MM.1S (cell line): ENCODE measurements at regions not wholly inside any gene's neighbourhood (a gene's known extent, or its start where the extent isn't known, plus 50 kb on each side); places are given as distances from the start of the nearest gene placed in this dataset.

Experiments
- DNase-seq: peaks from one replicate; pipeline ENCODE4 v3.0.0-alpha.2; 2015
- H2AFZ ChIP-seq: fragments of 300-600 bp; sonication (generic); 2 replicates; pipeline ENCODE4 v1.6.0; 2016; ENCODE audit warnings: antibody characterized with exemption, low read length
- H3F3A ChIP-seq: fragments of 300-600 bp; sonication (generic); 2 replicates; pipeline ENCODE4 v1.6.1; 2016; ENCODE audit warnings: mild to moderate bottlenecking, antibody characterized with exemption, low read length, moderate library complexity, mixed read lengths; ENCODE audit not compliant: insufficient read depth
- H3K27ac ChIP-seq: fragments of 300-600 bp; sonication (generic); 2 replicates; pipeline ENCODE4 v1.5.1; 2016; ENCODE audit warnings: mild to moderate bottlenecking, low read length
- H3K27me3 ChIP-seq: fragments of 300-600 bp; sonication (generic); replicated peaks from 2 replicates; pipeline ENCODE4 v1.6.0; 2016; ENCODE audit warnings: low read length; ENCODE audit not compliant: insufficient read depth
- H3K36me3 ChIP-seq: fragments of 300-600 bp; sonication (generic); replicated peaks from 2 replicates; pipeline ENCODE4 v1.6.1; 2016; ENCODE audit warnings: mild to moderate bottlenecking, low read length, mixed read lengths; ENCODE audit not compliant: insufficient read depth
- H3K4me1 ChIP-seq: fragments of 300-600 bp; sonication (generic); 2 replicates; pipeline ENCODE4 v1.6.1; 2016; ENCODE audit warnings: low read length, mixed read lengths
- H3K4me2 ChIP-seq: fragments of 300-600 bp; sonication (generic); 2 replicates; pipeline ENCODE4 v1.6.0; 2016; ENCODE audit warnings: low read depth, low read length
- H3K4me3 ChIP-seq: fragments of 300-600 bp; sonication (generic); 2 replicates; pipeline ENCODE4 v1.5.1; 2016; ENCODE audit warnings: low read length, mixed read lengths
- H3K79me2 ChIP-seq: fragments of 300-600 bp; sonication (generic); 2 replicates; pipeline ENCODE4 v1.6.1; 2016; ENCODE audit warnings: mixed run types, low read length, mixed read lengths
- H3K9ac ChIP-seq: fragments of 300-600 bp; sonication (generic); 2 replicates; pipeline ENCODE4 v1.6.1; 2016; ENCODE audit warnings: low read length, mixed read lengths
- H3K9me2 ChIP-seq: fragments of 300-600 bp; sonication (generic); replicated peaks from 2 replicates; pipeline ENCODE4 v1.6.1; 2016; ENCODE audit warnings: mild to moderate bottlenecking, low read length, mixed read lengths; ENCODE audit not compliant: insufficient read depth
- H3K9me3 ChIP-seq: fragments of 300-600 bp; sonication (generic); replicated peaks from 2 replicates; pipeline ENCODE4 v1.6.1; 2016; ENCODE audit warnings: mild to moderate bottlenecking, low read length, mixed read lengths; ENCODE audit not compliant: insufficient read depth
- H4K20me1 ChIP-seq: fragments of 300-600 bp; sonication (generic); 2 replicates; pipeline ENCODE4 v1.6.1; 2016; ENCODE audit warnings: mild to moderate bottlenecking, low read length, moderate library complexity, mixed read lengths; ENCODE audit not compliant: insufficient read depth
- CTCF ChIP-seq: fragments of 300-600 bp; sonication (generic); IDR thresholded peaks from 2 replicates; pipeline ENCODE4 v1.5.1; 2016; ENCODE audit warnings: antibody characterized with exemption, low read length, mixed read lengths
- EZH2 ChIP-seq: fragments of 300-600 bp; sonication (generic); optimal IDR thresholded peaks from 2 replicates; pipeline ENCODE3; 2017; ENCODE audit warnings: low read depth, mild to moderate bottlenecking, antibody characterized with exemption, low read length, mixed read lengths
- EZH2phosphoT487 ChIP-seq: fragments of 300-600 bp; sonication (generic); IDR thresholded peaks from 2 replicates; pipeline ENCODE4 v1.6.1; 2018; ENCODE audit warnings: antibody characterized with exemption, low read length

DNA sequence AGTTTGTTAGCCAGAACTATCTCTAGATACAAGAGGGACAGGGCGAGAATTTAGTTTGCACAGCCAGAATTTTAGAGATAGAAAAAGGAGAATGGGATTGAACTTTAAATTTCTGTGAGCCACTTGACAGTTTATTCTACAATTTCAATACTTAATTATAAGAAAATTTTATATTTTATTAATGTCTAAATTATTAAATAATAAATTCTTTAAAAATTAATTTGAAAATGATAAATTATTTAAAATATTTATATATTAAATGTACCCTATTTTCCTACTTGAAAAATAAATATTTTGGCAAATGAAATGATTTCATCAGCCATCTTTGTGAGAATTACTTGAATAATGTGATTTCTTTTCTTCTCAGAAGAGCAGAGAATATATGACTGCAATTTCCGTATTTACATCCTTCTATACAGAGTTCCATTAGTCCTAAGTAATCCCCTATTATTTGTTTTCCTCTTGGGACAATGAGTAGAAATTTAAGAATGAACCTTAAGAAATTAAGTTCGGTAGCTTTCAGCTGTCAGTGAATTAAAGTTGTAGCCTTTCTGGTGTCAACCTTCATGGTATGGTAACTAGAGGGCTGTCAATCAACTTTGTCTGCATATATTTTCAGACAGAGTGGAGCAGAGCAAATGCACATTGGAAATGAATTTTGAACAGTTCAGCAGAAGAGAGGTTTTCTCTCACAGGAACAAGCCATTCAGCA lies 763.9 kb downstream of the PCDH18 start:
- H3K27me3 ChIP-seq = no peaks in the 10 kb centered on the region
- TF ChIP-seq EZH2 = no peak
- no peak for TF ChIP-seq EZH2phosphoT487
- no peak for TF ChIP-seq CTCF
- no peaks in the 10 kb centered on the region for H3K9me2 ChIP-seq
- no peaks in the 10 kb centered on the region for H3K4me1 ChIP-seq
- no peaks in the 10 kb centered on the region for H4K20me1 ChIP-seq
- no peak overlapping the region for H3K4me2 ChIP-seq
- H3K4me3 ChIP-seq = no peak overlapping the region
- no peaks in the 10 kb centered on the region for H3K79me2 ChIP-seq
- H3K27ac ChIP-seq = no peak overlapping the region
- no peaks in the 10 kb centered on the region for H3K36me3 ChIP-seq
- no peak overlapping the region for H3K9ac ChIP-seq
- DNase-seq = no peak
- H3K9me3 ChIP-seq = no peaks in the 10 kb centered on the region
- no peak overlapping the region for H2AFZ ChIP-seq
- no peaks in the 10 kb centered on the region for H3F3A ChIP-seq

- TF ChIP-seq CTCF (no peak), EZH2phosphoT487 (no peak), EZH2 (no peak)
- Histone ChIP-seq H3K27ac (no peak overlapping the region), H3K9me3 (no peaks in the 10 kb centered on the region), H3K9me2 (no peaks in the 10 kb centered on the region), H2AFZ (no peak overlapping the region), H4K20me1 (no peaks in the 10 kb centered on the region), H3F3A (no peaks in the 10 kb centered on the region), H3K4me2 (no peak overlapping the region), H3K4me1 (no peaks in the 10 kb centered on the region), H3K79me2 (no peaks in the 10 kb centered on the region), H3K27me3 (no peaks in the 10 kb centered on the region), H3K36me3 (no peaks in the 10 kb centered on the region), H3K9ac (no peak overlapping the region), H3K4me3 (no peak overlapping the region)
- no peak for DNase-seq
Observed at GRCh38 chr4:136763919-136764318, 768.4 kb downstream of the PCDH18 start.

- no peak overlapping the region for H3K4me2 ChIP-seq
- no peaks in the 10 kb centered on the region for H3K9me3 ChIP-seq
- no peak overlapping the region for H3K4me3 ChIP-seq
- no peaks in the 10 kb centered on the region for H3K4me1 ChIP-seq
- no peak overlapping the region for H3K9ac ChIP-seq
- H3K36me3 ChIP-seq = no peaks in the 10 kb centered on the region
- H3K27ac ChIP-seq = no peak overlapping the region
- H3F3A ChIP-seq = no peaks in the 10 kb centered on the region
- no peaks in the 10 kb centered on the region for H3K9me2 ChIP-seq
- no peak overlapping the region for H2AFZ ChIP-seq
- no peaks in the 10 kb centered on the region for H4K20me1 ChIP-seq
- no peak for TF ChIP-seq EZH2phosphoT487
- TF ChIP-seq CTCF = no peak
- no peak for TF ChIP-seq EZH2
- DNase-seq = no peak
- H3K27me3 ChIP-seq = no peaks in the 10 kb centered on the region
- H3K79me2 ChIP-seq = no peaks in the 10 kb centered on the region
Observed at GRCh38 chr4:136755531-136755916, 776.8 kb downstream of the PCDH18 start.
